ENCODE measurements at regions not wholly inside any gene's neighbourhood (a gene's known extent, or its start where the extent isn't known, plus 50 kb on each side); places are given as distances from the start of the nearest gene placed in this dataset.

- H3K9me3 ChIP-seq (ENCODE audit: control extremely low read depth in 1 of 3, control insufficient read depth in 2 of 3, insufficient read depth in 1 of 3, low read length in 2 of 3), result peaks cover 0 to 3% (median 0%) of the 10 kb centered on the region in 3 donors
Observed at GRCh38 chr15:85976102-85976501, 103.6 kb upstream of the AGBL1 start.

GRCh38 chr15:85976986-85977385, 102.7 kb upstream of the AGBL1 start:
- no peaks in the 10 kb centered on the region for H3K36me3 ChIP-seq (replicated peaks in 1 of 2; ENCODE audit: control extremely low read depth in 1 of 2, control insufficient read depth in 1 of 2, extremely low read depth in 1 of 2, insufficient read depth in 2 of 2, low read length in 1 of 2)
- ATAC-seq (ENCODE audit: low read depth) (no peak), DNase-seq (no peak)
- peaks cover 0 to 8% (median 0%) of the 10 kb centered on the region in 3 donors for H3K9me3 ChIP-seq (ENCODE audit: control extremely low read depth in 1 of 3, control insufficient read depth in 2 of 3, insufficient read depth in 1 of 3, low read length in 2 of 3)
- Mint-ChIP-seq H3K27me3 (peaks cover 23% of the 10 kb centered on the region), H3K4me3 (no peak overlapping the region), H3K27ac (no peak overlapping the region), H3K9me3 (ENCODE audit: insufficient read depth) (no peaks in the 10 kb centered on the region), H3K4me1 (no peaks in the 10 kb centered on the region)
- CTCF ChIA-PET, result no interaction called here
- no CpG with 5 or more reads among the region's 3 CpGs for WGBS (ENCODE audit: insufficient coverage)
- H3K4me3 ChIP-seq (ENCODE audit: control extremely low read depth in 1 of 5, extremely low read depth in 1 of 5, insufficient read depth in 1 of 5, low read depth in 2 of 5, low read length in 4 of 5), result no peak overlapping the region
- H3K9ac ChIP-seq (ENCODE audit: low read length), result no peak overlapping the region
- no peaks in the 10 kb centered on the region for H4K20me1 ChIP-seq (ENCODE audit: control insufficient read depth, insufficient read depth, low read length, poor library complexity, severe bottlenecking)
- H3K4me1 ChIP-seq (ENCODE audit: control insufficient read depth in 2 of 2, insufficient read depth in 2 of 2, low read length in 2 of 2), result no peaks in the 10 kb centered on the region
- H3K27me3 ChIP-seq (replicated peaks in 1 of 4; ENCODE audit: control extremely low read depth in 1 of 4, control insufficient read depth in 3 of 4, insufficient read depth in 4 of 4, low read length in 3 of 4), result peaks cover 0 to 3% (median 0%) of the 10 kb centered on the region in 4 experiments
- no peak overlapping the region for H2AFZ ChIP-seq (ENCODE audit: insufficient read depth, low read depth, low read length, poor library complexity, severe bottlenecking)
- H3K79me2 ChIP-seq (ENCODE audit: control insufficient read depth, insufficient read depth, low read length), result no peaks in the 10 kb centered on the region
- POLR2A ChIA-PET, result no interaction called here
- intact Hi-C loops (cut with micrococcal nuclease), result no loop called here
- H3K4me2 ChIP-seq (replicated peaks; ENCODE audit: low read depth, low read length, poor library complexity, severe bottlenecking), result no peak overlapping the region
- H3K27ac ChIP-seq (ENCODE audit: low read length in 2 of 2), result no peak overlapping the region
- no peak for TF ChIP-seq EZH2 (IDR thresholded peaks at IDR 0.05; ENCODE audit: borderline replicate concordance, insufficient read depth, low read depth, low read length, poor library complexity, severe bottlenecking)
- no peak for TF ChIP-seq CTCF (IDR thresholded peaks at IDR 0.05)

More at GRCh38 chr15:85976102-85976501, 103.6 kb upstream of the AGBL1 start:
- no peaks in the 10 kb centered on the region for H3K9me3 Mint-ChIP-seq (ENCODE audit: insufficient read depth)
- Histone ChIP-seq H2AFZ (ENCODE audit: insufficient read depth, low read depth, low read length, poor library complexity, severe bottlenecking) (no peak overlapping the region), H3K36me3 (replicated peaks in 1 of 2; ENCODE audit: control extremely low read depth in 1 of 2, control insufficient read depth in 1 of 2, extremely low read depth in 1 of 2, insufficient read depth in 2 of 2, low read length in 1 of 2) (no peaks in the 10 kb centered on the region), H3K79me2 (ENCODE audit: control insufficient read depth, insufficient read depth, low read length) (no peaks in the 10 kb centered on the region), H3K4me3 (ENCODE audit: control extremely low read depth in 1 of 5, extremely low read depth in 1 of 5, insufficient read depth in 1 of 5, low read depth in 2 of 5, low read length in 4 of 5) (no peak overlapping the region), H3K9ac (ENCODE audit: low read length) (no peak overlapping the region), H4K20me1 (ENCODE audit: control insufficient read depth, insufficient read depth, low read length, poor library complexity, severe bottlenecking) (no peaks in the 10 kb centered on the region), H3K4me1 (ENCODE audit: control insufficient read depth in 2 of 2, insufficient read depth in 2 of 2, low read length in 2 of 2) (no peaks in the 10 kb centered on the region), H3K27me3 (replicated peaks in 1 of 4; ENCODE audit: control extremely low read depth in 1 of 4, control insufficient read depth in 3 of 4, insufficient read depth in 4 of 4, low read length in 3 of 4) (peaks cover 0 to 3% (median 0%) of the 10 kb centered on the region in 4 experiments), H3K27ac (ENCODE audit: low read length in 2 of 2) (no peak overlapping the region), H3K4me2 (replicated peaks; ENCODE audit: low read depth, low read length, poor library complexity, severe bottlenecking) (no peak overlapping the region)
- H3K4me1 Mint-ChIP-seq, result no peaks in the 10 kb centered on the region
- no peak for TF ChIP-seq CTCF (IDR thresholded peaks at IDR 0.05)
- no peak for TF ChIP-seq EZH2 (IDR thresholded peaks at IDR 0.05; ENCODE audit: borderline replicate concordance, insufficient read depth, low read depth, low read length, poor library complexity, severe bottlenecking)
- POLR2A ChIA-PET, result no interaction called here
- no peak overlapping the region for H3K27ac Mint-ChIP-seq
- CTCF ChIA-PET, result no interaction called here
- intact Hi-C loops (cut with micrococcal nuclease), result no loop called here
- DNase-seq (no peak), ATAC-seq (ENCODE audit: low read depth) (no peak)
- no peak overlapping the region for H3K4me3 Mint-ChIP-seq
- peaks cover 19% of the 10 kb centered on the region for H3K27me3 Mint-ChIP-seq
- no CpG with 5 or more reads among the region's 3 CpGs for WGBS (ENCODE audit: insufficient coverage)

Measured in B cell (primary cell).